ENCODE measurements at regions not wholly inside any gene's neighbourhood (a gene's known extent, or its start where the extent isn't known, plus 50 kb on each side); places are given as distances from the start of the nearest gene placed in this dataset.
"Not testable (repeated sequence)": the region's sequence is repeated elsewhere in the genome, so short reads cannot be mapped to it uniquely, and the experiment has no call there.

DNA sequence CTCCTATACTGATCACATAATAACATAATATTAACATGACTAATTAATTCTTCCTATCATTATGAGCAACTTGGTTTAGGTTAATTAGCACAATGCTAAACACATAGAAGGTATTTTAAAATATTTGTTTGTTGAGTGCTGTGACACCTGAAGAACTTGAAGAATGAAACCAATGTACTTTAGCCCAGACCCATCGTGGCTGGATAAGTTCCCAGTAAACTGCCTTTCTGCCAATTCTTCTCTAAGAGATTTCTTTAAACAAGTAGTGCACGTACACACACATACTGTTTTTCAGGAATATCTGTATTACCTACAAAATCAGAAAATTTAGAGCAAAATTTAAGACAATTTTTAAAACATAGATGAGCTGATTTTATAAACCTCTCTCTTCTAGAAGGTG is 207.4 kb upstream of the SSTR1 start:
- H3K36me3 Mint-ChIP-seq (ENCODE audit: low read depth, unreplicated experiment), result no peaks in the 10 kb centered on the region
- peaks cover 1% of the 10 kb centered on the region for H3K27me3 Mint-ChIP-seq (ENCODE audit: unreplicated experiment)
- H3K4me1 Mint-ChIP-seq (ENCODE audit: unreplicated experiment), result peaks cover 10% of the 10 kb centered on the region
- no peaks in the 10 kb centered on the region for H3K9me3 Mint-ChIP-seq (ENCODE audit: unreplicated experiment)
- TF ChIP-seq, protein P1, sequence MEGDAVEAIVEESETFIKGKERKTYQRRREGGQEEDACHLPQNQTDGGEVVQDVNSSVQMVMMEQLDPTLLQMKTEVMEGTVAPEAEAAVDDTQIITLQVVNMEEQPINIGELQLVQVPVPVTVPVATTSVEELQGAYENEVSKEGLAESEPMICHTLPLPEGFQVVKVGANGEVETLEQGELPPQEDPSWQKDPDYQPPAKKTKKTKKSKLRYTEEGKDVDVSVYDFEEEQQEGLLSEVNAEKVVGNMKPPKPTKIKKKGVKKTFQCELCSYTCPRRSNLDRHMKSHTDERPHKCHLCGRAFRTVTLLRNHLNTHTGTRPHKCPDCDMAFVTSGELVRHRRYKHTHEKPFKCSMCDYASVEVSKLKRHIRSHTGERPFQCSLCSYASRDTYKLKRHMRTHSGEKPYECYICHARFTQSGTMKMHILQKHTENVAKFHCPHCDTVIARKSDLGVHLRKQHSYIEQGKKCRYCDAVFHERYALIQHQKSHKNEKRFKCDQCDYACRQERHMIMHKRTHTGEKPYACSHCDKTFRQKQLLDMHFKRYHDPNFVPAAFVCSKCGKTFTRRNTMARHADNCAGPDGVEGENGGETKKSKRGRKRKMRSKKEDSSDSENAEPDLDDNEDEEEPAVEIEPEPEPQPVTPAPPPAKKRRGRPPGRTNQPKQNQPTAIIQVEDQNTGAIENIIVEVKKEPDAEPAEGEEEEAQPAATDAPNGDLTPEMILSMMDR (IDR thresholded peaks at IDR 0.05; ENCODE audit: unreplicated experiment), result no peak
- no peak overlapping the region for H3K27ac Mint-ChIP-seq (ENCODE audit: unreplicated experiment)
- no peak overlapping the region for H3K4me3 Mint-ChIP-seq (ENCODE audit: unreplicated experiment)
- DNase-seq (ENCODE audit: low spot score), result no peak

DNA sequence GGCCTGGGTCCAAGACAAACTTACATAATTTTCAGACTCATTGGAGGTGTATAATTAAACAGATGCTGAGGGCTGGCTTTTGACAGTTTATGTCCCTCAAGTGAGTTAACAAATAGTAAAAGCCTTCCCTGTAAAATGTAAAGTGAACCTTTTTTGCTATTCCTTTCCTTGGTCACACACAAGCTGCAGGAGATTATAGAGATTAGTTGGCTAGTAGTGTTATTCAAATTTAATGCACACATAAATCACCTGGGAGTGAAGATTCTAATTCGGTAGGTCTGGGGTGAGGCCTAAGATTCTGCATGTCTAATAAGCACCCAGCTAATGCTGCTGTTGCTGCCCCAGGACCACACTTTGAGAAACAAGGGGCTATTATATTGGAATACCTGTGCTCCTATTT is 206.2 kb upstream of the SSTR1 start:
- no peaks in the 10 kb centered on the region for H3K9me3 Mint-ChIP-seq (ENCODE audit: unreplicated experiment)
- no peak for DNase-seq (ENCODE audit: low spot score)
- peaks cover 1% of the 10 kb centered on the region for H3K27me3 Mint-ChIP-seq (ENCODE audit: unreplicated experiment)
- TF ChIP-seq, protein P1 (IDR thresholded peaks at IDR 0.05; ENCODE audit: unreplicated experiment), result no peak
- no peak overlapping the region for H3K4me3 Mint-ChIP-seq (ENCODE audit: unreplicated experiment)
- H3K27ac Mint-ChIP-seq (ENCODE audit: unreplicated experiment), result no peak overlapping the region
- H3K36me3 Mint-ChIP-seq (ENCODE audit: low read depth, unreplicated experiment), result no peaks in the 10 kb centered on the region
- peaks cover 10% of the 10 kb centered on the region for H3K4me1 Mint-ChIP-seq (ENCODE audit: unreplicated experiment)

DNA sequence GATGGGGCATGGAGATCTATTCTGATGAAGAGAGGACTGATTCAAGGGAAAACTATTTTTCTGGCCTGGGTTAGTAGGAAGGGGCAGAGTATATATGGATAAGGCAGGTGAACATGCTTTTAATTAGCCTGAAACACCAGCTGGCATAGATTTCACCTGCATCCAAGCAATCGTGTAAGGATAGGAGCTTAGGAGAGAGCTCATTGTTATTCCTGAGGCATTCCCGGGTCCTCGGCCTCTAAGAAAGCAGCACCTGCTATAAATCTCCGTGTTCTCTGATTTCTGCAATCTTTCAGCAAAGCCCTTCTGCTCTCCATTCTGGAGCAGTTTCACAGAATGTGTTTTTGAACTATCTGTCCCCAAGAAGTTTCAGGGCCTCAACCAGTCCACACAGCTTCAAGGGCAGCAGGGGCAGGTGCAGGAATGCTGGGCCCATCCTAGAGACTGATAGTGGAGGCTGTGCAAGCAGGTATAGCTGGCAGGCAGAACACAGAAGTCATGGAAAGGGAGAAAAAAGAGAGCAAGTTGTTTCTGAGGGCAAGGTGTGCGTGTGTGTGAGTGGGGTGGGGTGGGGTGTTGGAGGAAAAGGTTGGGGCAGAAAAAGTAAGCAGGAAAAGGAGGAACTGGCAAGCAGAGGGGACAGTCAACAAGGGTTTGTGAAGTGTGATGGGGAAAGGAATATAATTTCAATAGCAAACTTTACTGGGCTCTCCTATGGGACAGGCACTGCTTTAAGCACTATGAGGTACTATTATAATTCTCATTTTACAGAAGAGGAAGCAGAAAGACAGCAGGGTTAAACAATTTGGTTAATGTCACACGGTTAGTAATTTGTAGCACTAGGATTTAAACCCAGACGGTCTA is 203.7 kb upstream of the SSTR1 start:
- no peak overlapping the region for H3K27ac Mint-ChIP-seq (ENCODE audit: unreplicated experiment)

DNA sequence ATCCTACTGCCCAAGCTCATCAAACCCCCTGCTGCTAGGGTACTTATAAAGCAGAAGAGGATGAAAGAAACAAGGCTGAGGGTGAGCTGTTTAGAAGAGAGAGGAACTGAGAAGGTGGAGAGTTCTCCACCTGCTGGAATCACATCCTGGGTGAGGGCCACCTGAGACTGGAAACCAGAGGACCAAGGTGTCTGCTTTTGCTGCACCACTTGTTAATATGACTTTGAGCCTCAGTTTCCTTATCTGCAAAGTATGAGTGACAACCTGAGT is 203.2 kb upstream of the SSTR1 start:
- no peak overlapping the region for H3K27ac Mint-ChIP-seq (ENCODE audit: unreplicated experiment)
- TF ChIP-seq, protein P1 (IDR thresholded peaks at IDR 0.05; ENCODE audit: unreplicated experiment), result no peak

More for the DNA sequence above, 203.7 kb upstream of the SSTR1 start:
- Mint-ChIP-seq H3K27me3 (ENCODE audit: unreplicated experiment) (peaks cover 1% of the 10 kb centered on the region), H3K4me3 (ENCODE audit: unreplicated experiment) (no peak overlapping the region), H3K9me3 (ENCODE audit: unreplicated experiment) (no peaks in the 10 kb centered on the region), H3K36me3 (ENCODE audit: low read depth, unreplicated experiment) (no peaks in the 10 kb centered on the region), H3K4me1 (ENCODE audit: unreplicated experiment) (peaks cover 10% of the 10 kb centered on the region)
- no peak for DNase-seq (ENCODE audit: low spot score)
- TF ChIP-seq, protein P1 (IDR thresholded peaks at IDR 0.05; ENCODE audit: unreplicated experiment), result no peak

DNA sequence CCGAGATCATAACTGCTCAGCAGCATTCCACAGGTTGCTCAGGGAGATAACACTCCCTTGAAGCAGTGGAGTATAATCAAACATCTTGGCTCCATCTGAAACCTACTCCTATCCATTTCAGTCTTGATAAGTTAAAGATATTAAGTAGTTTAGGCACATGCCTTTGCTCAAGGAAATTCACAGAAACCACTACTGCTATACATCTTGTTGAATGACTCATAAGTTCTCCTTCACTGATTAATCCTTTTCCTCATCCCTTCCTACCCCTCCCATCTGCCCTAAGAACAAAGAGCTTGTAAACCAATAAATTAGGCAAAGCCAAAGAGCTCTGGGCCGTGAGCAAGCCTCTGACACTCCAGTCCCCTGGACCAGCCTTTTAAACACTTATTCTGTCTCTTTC is 196.5 kb upstream of the SSTR1 start:
- not testable (repeated sequence) for H3K4me1 Mint-ChIP-seq (ENCODE audit: unreplicated experiment); H3K27me3 Mint-ChIP-seq (ENCODE audit: unreplicated experiment); H3K27ac Mint-ChIP-seq (ENCODE audit: unreplicated experiment); DNase-seq (ENCODE audit: low spot score); H3K4me3 Mint-ChIP-seq (ENCODE audit: unreplicated experiment)
- H3K36me3 Mint-ChIP-seq (ENCODE audit: low read depth, unreplicated experiment), result peaks cover 11% of the 10 kb centered on the region
- H3K9me3 Mint-ChIP-seq (ENCODE audit: unreplicated experiment), result peaks cover 16% of the 10 kb centered on the region

More for the DNA sequence above, 203.2 kb upstream of the SSTR1 start:
- no peaks in the 10 kb centered on the region for H3K9me3 Mint-ChIP-seq (ENCODE audit: unreplicated experiment)
- no peak for DNase-seq (ENCODE audit: low spot score)
- H3K36me3 Mint-ChIP-seq (ENCODE audit: low read depth, unreplicated experiment), result no peaks in the 10 kb centered on the region
- peaks cover 1% of the 10 kb centered on the region for H3K27me3 Mint-ChIP-seq (ENCODE audit: unreplicated experiment)
- H3K4me1 Mint-ChIP-seq (ENCODE audit: unreplicated experiment), result peaks cover 7% of the 10 kb centered on the region
- H3K4me3 Mint-ChIP-seq (ENCODE audit: unreplicated experiment), result no peak overlapping the region

Data from endothelial cell (in vitro differentiated cells).